Activated naive CD8-positive, alpha-beta T cell (primary cell): ENCODE measurements at regions not wholly inside any gene's neighbourhood (a gene's known extent, or its start where the extent isn't known, plus 50 kb on each side); places are given as distances from the start of the nearest gene placed in this dataset.

Experiments
- H3K27ac Mint-ChIP-seq: one replicate; pipeline ENCODE4 v1.8.0; 2021; ENCODE audit warnings: mixed read lengths
- H3K27me3 Mint-ChIP-seq: one replicate; pipeline ENCODE4 v1.8.0; 2021; ENCODE audit warnings: mixed read lengths
- H3K36me3 Mint-ChIP-seq: one replicate; pipeline ENCODE4 v1.8.0; 2021; ENCODE audit warnings: mixed read lengths
- H3K4me1 Mint-ChIP-seq: one replicate; pipeline ENCODE4 v1.8.0; 2021; ENCODE audit warnings: low read depth, mixed read lengths
- H3K4me3 Mint-ChIP-seq: one replicate; pipeline ENCODE4 v1.8.0; 2021; ENCODE audit warnings: mild to moderate bottlenecking, mixed read lengths
- H3K9me3 Mint-ChIP-seq: one replicate; pipeline ENCODE4 v1.8.0; 2021; ENCODE audit warnings: low read depth, mixed read lengths

DNA sequence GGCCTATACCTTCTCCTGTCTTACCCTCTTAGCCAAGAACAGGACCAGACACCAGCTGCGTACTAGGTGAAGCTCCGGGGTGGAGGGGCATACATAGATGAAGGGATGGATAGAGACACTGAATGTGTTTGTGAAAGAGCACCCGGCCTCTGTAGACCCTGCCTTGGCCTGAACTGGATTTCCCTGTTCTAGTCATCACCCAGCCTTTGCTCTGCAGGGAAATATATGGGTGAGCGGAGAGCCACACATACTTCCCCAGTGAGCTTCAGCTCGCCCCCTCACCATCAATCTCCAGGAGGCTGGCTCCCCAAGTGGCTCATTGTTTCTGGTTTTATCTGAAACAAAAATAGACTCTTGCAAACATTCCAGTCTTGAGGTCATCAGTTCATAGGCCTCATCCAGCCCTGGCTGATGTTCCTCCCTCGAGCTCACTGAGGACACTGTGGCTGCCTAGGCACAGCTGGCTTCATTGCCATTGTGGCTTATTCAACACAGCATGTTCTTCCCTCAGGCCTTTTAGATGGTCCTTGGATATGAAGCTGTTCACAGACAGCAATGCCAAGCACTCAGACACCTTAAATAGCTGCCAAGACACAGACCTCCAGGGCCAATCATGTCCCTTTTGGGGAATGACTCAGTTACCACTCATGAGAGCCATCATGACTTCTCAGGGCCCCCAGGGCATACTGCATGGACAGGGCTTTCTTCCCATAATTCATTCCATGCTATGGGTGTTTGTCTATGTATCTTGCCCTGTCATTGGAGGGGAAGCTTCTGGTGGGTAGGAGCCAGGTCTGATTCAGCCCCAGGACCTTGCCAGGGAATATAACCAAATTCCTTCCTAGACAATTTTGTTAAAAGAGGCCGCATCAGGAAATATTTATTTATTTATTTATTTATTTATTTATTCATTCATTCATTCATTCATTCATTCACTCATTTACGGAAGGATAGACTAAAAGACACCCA lies 82.4 kb downstream of the TTC32 start:
- Mint-ChIP-seq H3K27me3 (peaks cover 12% of the 10 kb centered on the region), H3K4me3 (no peak overlapping the region), H3K4me1 (no peaks in the 10 kb centered on the region), H3K27ac (no peak overlapping the region), H3K9me3 (no peaks in the 10 kb centered on the region), H3K36me3 (no peaks in the 10 kb centered on the region)

DNA sequence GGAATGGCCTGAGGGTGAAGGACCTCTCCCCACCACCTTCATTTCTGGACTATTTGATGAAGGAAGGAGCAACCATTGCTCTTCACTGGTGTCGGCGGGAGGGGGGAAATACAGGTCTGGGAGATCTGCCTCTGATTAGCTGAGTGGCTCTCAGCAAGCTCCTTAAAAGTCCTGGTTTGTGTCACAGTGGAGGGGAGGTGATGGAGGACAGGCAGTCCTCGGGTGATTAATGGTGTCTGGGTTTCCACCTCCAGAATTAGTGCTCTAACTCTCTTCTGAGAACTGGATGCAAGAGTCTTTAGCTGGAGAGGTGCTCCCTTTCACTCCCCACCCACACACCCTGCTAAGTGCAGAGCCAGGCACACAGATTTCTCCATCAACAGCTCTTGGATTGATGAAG lies 83.2 kb downstream of the TTC32 start:
- Mint-ChIP-seq H3K4me1 (no peaks in the 10 kb centered on the region), H3K4me3 (no peak overlapping the region), H3K36me3 (no peaks in the 10 kb centered on the region), H3K27me3 (peaks cover 10% of the 10 kb centered on the region), H3K27ac (no peak overlapping the region), H3K9me3 (no peaks in the 10 kb centered on the region)

DNA sequence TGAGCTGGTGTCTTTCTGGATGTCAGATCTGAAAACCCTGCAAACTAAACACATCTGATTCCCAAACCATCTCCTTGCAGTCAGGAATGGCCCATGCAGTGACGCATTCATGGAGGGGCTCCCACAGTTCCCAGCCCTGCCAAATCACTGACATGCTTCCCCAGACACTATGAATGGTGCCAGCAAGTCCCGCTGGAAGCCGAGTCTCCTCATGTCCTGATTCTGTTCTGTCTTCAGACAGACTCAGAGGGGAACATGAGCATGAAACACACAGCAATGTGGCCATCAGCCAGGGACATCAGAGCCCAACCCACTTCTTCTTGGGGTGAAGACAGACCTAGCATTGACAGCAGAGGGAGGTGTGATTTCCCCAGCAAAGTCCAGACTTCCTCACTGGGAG lies 83.7 kb downstream of the TTC32 start:
- H3K27ac Mint-ChIP-seq, result no peak overlapping the region
- peaks cover 10% of the 10 kb centered on the region for H3K27me3 Mint-ChIP-seq
- H3K36me3 Mint-ChIP-seq, result no peaks in the 10 kb centered on the region
- H3K9me3 Mint-ChIP-seq, result no peaks in the 10 kb centered on the region
- H3K4me3 Mint-ChIP-seq, result no peak overlapping the region
- H3K4me1 Mint-ChIP-seq, result no peaks in the 10 kb centered on the region

DNA sequence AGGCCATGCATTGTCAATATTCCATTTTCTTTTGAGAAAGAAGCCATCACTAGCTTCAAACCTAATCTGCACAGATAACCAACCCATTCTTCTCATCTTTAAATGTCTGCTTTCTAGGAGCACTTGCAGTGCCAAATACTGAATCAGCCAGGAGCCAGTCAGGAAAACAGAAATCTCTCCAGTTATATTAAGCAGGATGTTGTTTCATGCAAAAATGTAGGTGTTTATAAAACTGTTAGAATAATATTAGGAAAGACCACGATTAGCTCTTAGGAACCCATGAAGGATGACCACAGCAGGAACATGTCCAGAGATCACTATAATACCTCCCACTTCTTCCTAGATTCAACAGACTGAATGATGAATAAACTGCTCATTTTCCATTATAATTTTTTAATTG lies 86.0 kb downstream of the TTC32 start:
- Mint-ChIP-seq H3K27ac (no peak overlapping the region), H3K27me3 (peaks cover 3% of the 10 kb centered on the region), H3K9me3 (no peaks in the 10 kb centered on the region), H3K4me1 (no peaks in the 10 kb centered on the region), H3K4me3 (no peak overlapping the region), H3K36me3 (no peaks in the 10 kb centered on the region)

DNA sequence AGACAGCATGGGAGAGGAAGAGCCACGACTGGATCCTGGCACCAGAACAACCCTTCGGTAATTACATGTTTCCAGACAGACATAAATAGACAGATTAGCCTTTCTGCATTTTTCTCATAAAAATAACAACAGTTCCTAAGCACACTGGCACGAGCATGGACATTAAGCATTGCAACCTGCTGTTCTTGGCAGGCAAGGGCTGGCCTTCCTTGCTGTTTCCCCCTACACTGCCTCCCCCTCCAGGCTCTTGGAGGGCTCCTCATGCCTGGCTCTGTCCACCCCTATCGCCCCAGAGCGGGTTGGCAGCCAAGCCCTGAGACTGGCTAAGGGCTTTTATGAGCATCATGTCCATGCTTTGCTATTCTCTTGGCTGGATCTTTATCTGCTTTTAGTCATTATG lies 89.6 kb downstream of the TTC32 start:
- Mint-ChIP-seq H3K4me1 (no peaks in the 10 kb centered on the region), H3K27me3 (peaks cover 2% of the 10 kb centered on the region), H3K9me3 (no peaks in the 10 kb centered on the region), H3K36me3 (no peaks in the 10 kb centered on the region), H3K4me3 (no peak overlapping the region), H3K27ac (no peak overlapping the region)

DNA sequence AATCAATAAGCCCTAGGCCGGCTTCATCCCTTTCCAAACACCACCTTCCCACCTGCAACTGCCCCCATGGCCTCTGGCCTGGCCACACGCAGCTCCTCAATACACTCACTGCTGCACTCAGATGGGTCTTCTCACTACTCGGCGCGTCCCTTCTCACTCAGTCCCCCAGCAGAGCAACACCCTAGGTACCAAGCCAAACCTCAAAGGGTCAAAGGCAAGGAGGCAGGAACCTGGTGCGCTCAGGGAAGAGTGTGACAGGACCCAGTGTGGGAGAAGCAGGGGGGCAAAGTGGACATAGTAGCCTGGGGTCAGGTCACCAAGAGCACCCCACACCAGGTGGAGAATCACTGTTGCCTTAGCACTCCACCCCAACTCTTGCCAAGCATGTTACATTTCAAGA lies 90.6 kb downstream of the TTC32 start:
- Mint-ChIP-seq H3K36me3 (no peaks in the 10 kb centered on the region), H3K27me3 (peaks cover 3% of the 10 kb centered on the region), H3K4me3 (no peak overlapping the region), H3K4me1 (no peaks in the 10 kb centered on the region), H3K9me3 (no peaks in the 10 kb centered on the region), H3K27ac (no peak overlapping the region)

DNA sequence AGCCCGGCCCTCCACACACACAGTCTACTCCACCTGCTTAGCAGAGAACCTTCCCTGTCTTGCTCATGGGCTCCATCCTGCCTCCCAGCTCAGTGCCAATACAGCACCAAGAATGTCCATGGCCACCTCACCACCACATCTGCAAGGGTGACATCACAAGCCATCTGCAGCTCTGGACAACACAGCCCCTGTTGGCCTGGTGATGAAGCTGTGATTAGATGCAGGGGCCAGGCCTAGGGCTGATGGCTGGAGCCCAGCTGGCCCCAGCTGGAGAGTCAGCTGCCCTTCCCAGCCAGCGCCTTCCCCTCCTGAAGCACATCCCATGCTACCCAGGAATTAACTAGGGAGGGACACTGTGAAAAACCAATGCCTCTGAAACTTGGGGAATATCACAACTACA lies 91.1 kb downstream of the TTC32 start:
- Mint-ChIP-seq H3K4me1 (no peaks in the 10 kb centered on the region), H3K27me3 (peaks cover 3% of the 10 kb centered on the region), H3K36me3 (no peaks in the 10 kb centered on the region), H3K9me3 (no peaks in the 10 kb centered on the region), H3K4me3 (no peak overlapping the region), H3K27ac (no peak overlapping the region)

DNA sequence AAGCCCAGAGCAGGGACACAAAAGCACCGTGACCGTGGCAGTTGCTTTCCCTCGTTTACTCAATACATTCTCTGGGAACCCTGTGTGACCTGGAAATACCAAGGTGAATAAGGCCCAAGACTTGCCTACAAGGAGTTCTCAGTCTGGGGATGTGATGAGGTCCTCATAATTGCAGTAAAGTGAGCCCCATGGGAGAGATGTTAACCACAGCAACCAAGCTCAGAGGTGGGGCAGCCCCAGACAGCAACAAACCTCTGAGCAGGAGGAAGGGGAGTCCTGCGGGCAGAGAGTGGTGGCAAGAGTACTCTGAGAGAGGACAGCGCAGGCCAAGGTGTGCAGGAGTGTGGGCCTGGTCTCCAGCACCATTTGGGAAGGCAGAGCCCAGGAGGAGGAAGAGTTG lies 91.6 kb downstream of the TTC32 start:
- Mint-ChIP-seq H3K27ac (no peak overlapping the region), H3K9me3 (no peaks in the 10 kb centered on the region), H3K36me3 (no peaks in the 10 kb centered on the region), H3K4me1 (no peaks in the 10 kb centered on the region), H3K4me3 (no peak overlapping the region), H3K27me3 (peaks cover 3% of the 10 kb centered on the region)

DNA sequence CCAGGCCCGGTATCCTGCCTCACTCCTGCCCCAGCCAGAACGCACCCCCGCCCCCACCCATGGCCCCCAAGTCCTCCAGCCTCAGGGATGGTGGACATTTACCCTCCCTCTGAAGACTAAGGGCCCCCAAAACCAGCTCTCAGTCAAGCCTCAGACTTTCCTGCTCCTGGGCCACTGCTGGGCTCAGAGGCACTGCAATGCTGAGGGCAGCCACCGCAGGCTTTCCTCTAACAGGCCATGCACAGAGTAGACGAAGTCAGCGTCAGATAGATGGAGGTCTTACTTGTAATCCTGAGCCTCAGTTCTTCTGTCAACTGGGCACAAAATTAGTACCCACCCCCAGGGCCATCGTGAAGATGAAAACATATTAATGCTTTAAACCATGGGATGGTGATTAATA lies 92.6 kb downstream of the TTC32 start:
- H3K27me3 Mint-ChIP-seq, result peaks cover 3% of the 10 kb centered on the region
- H3K4me3 Mint-ChIP-seq, result no peak overlapping the region
- H3K9me3 Mint-ChIP-seq, result no peaks in the 10 kb centered on the region
- H3K36me3 Mint-ChIP-seq, result no peaks in the 10 kb centered on the region
- H3K27ac Mint-ChIP-seq, result no peak overlapping the region
- no peaks in the 10 kb centered on the region for H3K4me1 Mint-ChIP-seq

DNA sequence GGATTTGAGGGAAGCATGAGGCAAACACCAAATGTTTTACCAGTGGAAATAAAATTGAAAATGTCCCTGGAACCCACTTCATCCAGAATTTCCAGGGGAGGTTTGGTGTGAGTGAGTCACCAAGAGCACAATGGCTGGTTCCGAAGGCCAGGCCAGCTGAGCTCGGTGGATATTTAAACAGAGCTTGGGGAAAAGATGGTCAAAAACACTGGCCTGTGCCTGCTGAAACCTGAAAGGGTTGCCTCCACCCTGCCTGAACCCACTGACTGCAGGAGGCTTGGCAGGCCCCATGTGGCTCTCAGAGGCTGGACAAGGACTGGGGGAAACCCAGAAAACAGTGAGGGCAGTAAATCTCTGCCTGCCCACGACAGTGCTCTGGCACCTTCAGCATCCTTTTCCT lies 93.9 kb downstream of the TTC32 start:
- peaks cover 5% of the 10 kb centered on the region for H3K27me3 Mint-ChIP-seq
- no peaks in the 10 kb centered on the region for H3K36me3 Mint-ChIP-seq
- H3K4me1 Mint-ChIP-seq, result no peaks in the 10 kb centered on the region
- no peaks in the 10 kb centered on the region for H3K9me3 Mint-ChIP-seq
- H3K27ac Mint-ChIP-seq, result no peak overlapping the region
- H3K4me3 Mint-ChIP-seq, result no peak overlapping the region

DNA sequence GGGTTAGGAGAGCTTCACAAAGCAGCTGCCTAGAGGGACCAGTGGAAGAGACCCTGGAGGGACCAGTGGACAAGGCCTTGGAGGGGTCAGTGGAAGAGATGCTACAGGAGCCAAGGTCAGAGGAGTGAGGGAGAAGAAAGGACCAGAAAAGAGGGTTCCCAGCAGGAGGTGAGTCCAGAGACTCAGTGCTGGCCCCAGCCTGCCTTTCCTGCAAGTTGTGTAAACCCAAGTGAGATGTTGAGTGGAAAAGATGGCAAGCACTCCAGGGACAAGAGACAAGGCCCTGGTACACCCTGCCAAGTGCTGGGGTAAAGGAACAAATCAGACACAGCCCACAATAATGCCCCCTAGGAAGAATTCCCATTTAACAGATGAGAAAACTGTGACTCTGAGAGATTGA lies 94.4 kb downstream of the TTC32 start:
- Mint-ChIP-seq H3K36me3 (no peaks in the 10 kb centered on the region), H3K9me3 (no peaks in the 10 kb centered on the region), H3K27ac (no peak overlapping the region), H3K27me3 (peaks cover 5% of the 10 kb centered on the region), H3K4me3 (no peak overlapping the region), H3K4me1 (no peaks in the 10 kb centered on the region)

DNA sequence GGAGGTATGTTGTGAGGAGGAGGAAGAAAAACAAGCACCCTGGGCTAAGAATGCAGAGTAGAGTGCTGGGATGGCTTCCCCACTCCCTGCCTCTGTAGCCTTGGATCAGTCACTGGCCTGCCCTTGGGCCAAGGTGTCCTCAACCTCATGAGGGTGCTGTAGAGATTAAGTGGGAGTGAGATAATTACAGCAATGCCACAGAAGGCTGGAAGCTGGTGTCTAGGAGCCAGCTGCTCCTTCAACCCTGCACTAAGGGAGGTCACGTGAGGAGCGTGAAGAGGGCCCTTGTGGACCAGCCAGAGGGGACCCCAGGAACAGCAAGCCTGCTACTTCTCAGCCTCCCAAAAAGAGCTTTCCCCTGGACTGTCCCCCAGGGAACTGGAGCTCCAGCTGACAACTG lies 95.2 kb downstream of the TTC32 start:
- Mint-ChIP-seq H3K9me3 (no peaks in the 10 kb centered on the region), H3K36me3 (no peaks in the 10 kb centered on the region), H3K4me3 (no peak overlapping the region), H3K27me3 (peaks cover 4% of the 10 kb centered on the region), H3K4me1 (no peaks in the 10 kb centered on the region), H3K27ac (no peak overlapping the region)

DNA sequence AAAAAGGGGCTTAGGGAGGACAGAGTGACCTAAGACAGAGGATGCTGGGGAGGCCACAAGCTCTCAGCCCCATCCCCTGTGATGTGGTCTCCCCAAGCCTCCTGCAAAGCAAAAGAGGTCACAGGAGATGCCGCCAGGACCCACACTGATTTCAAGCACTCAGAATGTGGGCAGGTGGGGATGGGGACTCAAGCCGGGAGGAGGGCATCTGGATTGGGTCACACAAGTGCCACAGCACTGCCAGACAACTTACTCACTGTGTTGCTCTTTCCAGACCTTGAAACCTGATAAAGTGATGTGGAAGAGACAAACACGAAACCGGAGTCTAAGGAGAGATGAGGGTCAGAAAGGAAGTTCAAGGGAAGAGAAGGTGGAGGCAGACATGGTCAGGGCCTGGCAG lies 95.7 kb downstream of the TTC32 start:
- Mint-ChIP-seq H3K4me3 (no peak overlapping the region), H3K27me3 (peaks cover 3% of the 10 kb centered on the region), H3K9me3 (no peaks in the 10 kb centered on the region), H3K4me1 (no peaks in the 10 kb centered on the region), H3K27ac (no peak overlapping the region), H3K36me3 (no peaks in the 10 kb centered on the region)

DNA sequence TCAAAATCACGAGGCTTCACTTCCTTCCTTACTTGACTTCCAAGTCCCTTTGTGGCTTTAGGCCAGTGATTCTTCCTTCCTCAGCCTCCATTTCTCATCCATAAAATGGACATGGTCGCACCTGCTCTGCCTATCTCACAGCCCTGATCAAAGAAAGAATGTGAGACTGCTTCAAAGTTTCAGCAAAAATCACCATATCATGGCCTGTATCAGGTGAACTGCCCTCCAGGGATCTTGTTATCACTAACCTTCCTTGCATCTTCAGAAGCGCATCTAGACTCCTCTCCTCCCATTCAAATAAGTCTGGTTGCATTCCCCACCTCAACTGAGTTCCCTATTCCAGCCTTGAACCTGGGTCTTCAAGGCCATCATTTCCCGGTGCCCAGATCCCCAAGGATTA lies 96.5 kb downstream of the TTC32 start:
- Mint-ChIP-seq H3K9me3 (no peaks in the 10 kb centered on the region), H3K36me3 (no peaks in the 10 kb centered on the region), H3K4me3 (no peak overlapping the region), H3K27ac (no peak overlapping the region), H3K27me3 (peaks cover 3% of the 10 kb centered on the region), H3K4me1 (no peaks in the 10 kb centered on the region)

DNA sequence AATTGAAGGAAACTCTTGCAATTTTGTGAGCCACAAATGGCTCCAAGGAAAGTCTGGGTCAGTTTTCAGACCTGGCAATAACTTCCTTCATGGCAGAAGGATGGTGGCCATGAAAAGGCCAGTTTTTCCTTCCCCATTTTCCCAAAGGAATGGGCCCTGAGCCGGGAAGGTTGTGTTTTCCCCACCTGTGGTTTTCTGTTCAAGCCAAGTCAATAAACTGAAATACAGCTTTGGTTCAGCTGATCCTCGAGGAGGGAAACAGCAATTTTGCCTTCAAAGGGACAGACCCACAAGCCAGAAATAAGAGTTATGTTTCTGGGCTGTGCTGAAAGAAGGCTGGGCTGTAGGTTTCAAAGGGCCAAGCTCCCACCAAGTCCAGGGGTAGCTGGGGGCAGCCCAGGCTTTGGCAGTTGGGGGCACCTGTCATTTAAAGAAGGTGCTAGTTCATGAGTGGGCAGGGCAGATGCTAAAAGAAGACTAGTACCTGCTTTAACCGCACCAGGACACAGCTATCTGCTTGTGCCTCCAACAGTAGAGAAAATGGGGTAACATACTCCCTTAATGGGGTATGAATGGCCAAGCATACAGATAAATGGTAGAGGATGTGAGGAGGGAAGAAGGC lies 97.0 kb downstream of the TTC32 start:
- no peak overlapping the region for H3K27ac Mint-ChIP-seq
- H3K9me3 Mint-ChIP-seq, result no peaks in the 10 kb centered on the region
- no peaks in the 10 kb centered on the region for H3K36me3 Mint-ChIP-seq
- H3K27me3 Mint-ChIP-seq, result peaks cover 3% of the 10 kb centered on the region
- H3K4me3 Mint-ChIP-seq, result no peak overlapping the region
- no peaks in the 10 kb centered on the region for H3K4me1 Mint-ChIP-seq
